Embryonic facial prominence (tissue), 1 donor: ENCODE measurements at regions not wholly inside any gene's neighbourhood (a gene's known extent, or its start where the extent isn't known, plus 50 kb on each side); places are given as distances from the start of the nearest gene placed in this dataset.
"Not testable (repeated sequence)": the region's sequence is repeated elsewhere in the genome, so short reads cannot be mapped to it uniquely, and the experiment has no call there.

Experiments used
- DNase-seq: peaks from one replicate; pipeline ENCODE4 v3.0.0-alpha.2; 2016; ENCODE audit errors: extremely low spot score

- DNase-seq: no peak
Observed at GRCh38 chr5:37966291-37966690, 126.5 kb upstream of the GDNF start.

- no peak for DNase-seq
Observed at GRCh38 chr5:37962389-37962788, 122.5 kb upstream of the GDNF start.

- no peak for DNase-seq
Observed at GRCh38 chr5:37957218-37957617, 117.4 kb upstream of the GDNF start.

GRCh38 chr5:37955748-37956147 is 115.9 kb upstream of the GDNF start:
- DNase-seq: no peak

- no peak for DNase-seq
Observed at GRCh38 chr5:37954561-37954960, 114.7 kb upstream of the GDNF start.

- no peak for DNase-seq
Observed at GRCh38 chr5:37951946-37952721, 112.3 kb upstream of the GDNF start.

- DNase-seq: no peak
Observed at GRCh38 chr5:37950436-37950835, 110.6 kb upstream of the GDNF start.

GRCh38 chr5:37945446-37945845 is 105.6 kb upstream of the GDNF start:
- no peak for DNase-seq

GRCh38 chr5:37943136-37943535 is 103.3 kb upstream of the GDNF start:
- not testable (repeated sequence) for DNase-seq

- no peak for DNase-seq
Observed at GRCh38 chr5:37940931-37941623, 101.2 kb upstream of the GDNF start.

- no peak for DNase-seq
Observed at GRCh38 chr5:37938861-37939260, 99.0 kb upstream of the GDNF start.

- no peak for DNase-seq
Observed at GRCh38 chr5:37938076-37938852, 98.4 kb upstream of the GDNF start.

- no peak for DNase-seq
Observed at GRCh38 chr5:37936091-37936490, 96.2 kb upstream of the GDNF start.

GRCh38 chr5:37933576-37933975 is 93.7 kb upstream of the GDNF start:
- DNase-seq: no peak

- no peak for DNase-seq
Observed at GRCh38 chr5:37932450-37932849, 92.6 kb upstream of the GDNF start.

GRCh38 chr5:37931541-37931940 is 91.7 kb upstream of the GDNF start:
- no peak for DNase-seq

GRCh38 chr5:37930350-37930749 is 90.5 kb upstream of the GDNF start:
- DNase-seq: no peak

- DNase-seq: no peak
Observed at GRCh38 chr5:37929791-37930190, 90.0 kb upstream of the GDNF start.

GRCh38 chr5:37927753-37928152 is 87.9 kb upstream of the GDNF start:
- DNase-seq: not testable (repeated sequence)

GRCh38 chr5:37926732-37927131 is 86.9 kb upstream of the GDNF start:
- no peak for DNase-seq

GRCh38 chr5:37921452-37921851 is 81.6 kb upstream of the GDNF start:
- no peak for DNase-seq

- DNase-seq: no peak
Observed at GRCh38 chr5:37918424-37918823, 78.6 kb upstream of the GDNF start.

GRCh38 chr5:37916525-37916924 is 76.7 kb upstream of the GDNF start:
- no peak for DNase-seq
